ENCODE measurements at regions not wholly inside any gene's neighbourhood (a gene's known extent, or its start where the extent isn't known, plus 50 kb on each side); places are given as distances from the start of the nearest gene placed in this dataset.

DNA sequence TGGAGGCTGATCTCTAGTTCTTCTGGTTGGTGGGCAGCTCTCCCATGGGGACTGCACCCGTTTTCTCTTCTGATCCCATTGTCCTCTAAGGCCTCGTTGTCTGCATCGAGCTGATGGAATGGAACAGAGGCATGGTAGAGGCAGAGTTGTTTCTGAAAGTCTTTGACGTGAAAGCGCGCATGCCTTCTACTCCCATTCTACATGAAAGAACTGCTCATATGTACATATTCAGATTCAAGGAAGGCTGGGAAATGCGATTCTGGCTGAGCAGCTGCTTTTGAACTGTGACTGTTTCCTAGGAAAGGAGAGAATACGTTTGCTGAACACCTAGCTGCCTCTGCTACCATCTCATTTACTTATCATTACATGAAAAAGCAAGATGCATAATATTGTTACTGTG is 815.2 kb downstream of the QKI start:
- H3K27ac ChIP-seq: no peak overlapping the region
- DNase-seq (ENCODE audit: low spot score): no peak
- TF ChIP-seq, protein P1, sequence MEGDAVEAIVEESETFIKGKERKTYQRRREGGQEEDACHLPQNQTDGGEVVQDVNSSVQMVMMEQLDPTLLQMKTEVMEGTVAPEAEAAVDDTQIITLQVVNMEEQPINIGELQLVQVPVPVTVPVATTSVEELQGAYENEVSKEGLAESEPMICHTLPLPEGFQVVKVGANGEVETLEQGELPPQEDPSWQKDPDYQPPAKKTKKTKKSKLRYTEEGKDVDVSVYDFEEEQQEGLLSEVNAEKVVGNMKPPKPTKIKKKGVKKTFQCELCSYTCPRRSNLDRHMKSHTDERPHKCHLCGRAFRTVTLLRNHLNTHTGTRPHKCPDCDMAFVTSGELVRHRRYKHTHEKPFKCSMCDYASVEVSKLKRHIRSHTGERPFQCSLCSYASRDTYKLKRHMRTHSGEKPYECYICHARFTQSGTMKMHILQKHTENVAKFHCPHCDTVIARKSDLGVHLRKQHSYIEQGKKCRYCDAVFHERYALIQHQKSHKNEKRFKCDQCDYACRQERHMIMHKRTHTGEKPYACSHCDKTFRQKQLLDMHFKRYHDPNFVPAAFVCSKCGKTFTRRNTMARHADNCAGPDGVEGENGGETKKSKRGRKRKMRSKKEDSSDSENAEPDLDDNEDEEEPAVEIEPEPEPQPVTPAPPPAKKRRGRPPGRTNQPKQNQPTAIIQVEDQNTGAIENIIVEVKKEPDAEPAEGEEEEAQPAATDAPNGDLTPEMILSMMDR (IDR thresholded peaks at IDR 0.05): no peak

DNA sequence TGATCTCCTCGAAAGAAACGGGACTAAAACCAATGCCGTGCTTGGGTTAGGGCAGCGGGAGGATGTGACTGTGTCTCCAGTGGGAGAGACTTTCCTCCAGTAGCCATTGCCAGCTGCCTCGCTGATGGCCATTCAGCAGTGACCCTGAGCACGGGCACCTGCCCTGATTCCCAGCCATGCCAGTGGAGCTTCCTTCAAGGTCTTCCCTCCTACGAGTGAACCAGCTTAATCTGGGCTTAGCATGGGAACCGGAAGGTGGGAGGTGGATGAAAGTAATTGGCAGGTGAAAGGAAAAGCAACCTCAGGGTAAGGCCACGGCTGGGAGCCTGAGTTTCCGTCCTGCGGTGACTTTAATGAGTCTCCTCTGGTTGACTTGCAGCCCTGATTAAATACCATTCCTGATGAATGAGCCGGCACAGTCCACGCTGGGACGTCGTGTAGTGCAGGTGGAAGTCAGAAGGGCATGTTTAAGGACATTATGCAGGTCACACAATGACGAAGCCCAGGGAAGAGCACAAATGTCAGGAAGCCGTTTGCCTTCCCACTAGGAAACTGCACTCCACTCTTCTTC is 813.5 kb downstream of the QKI start:
- DNase-seq (ENCODE audit: low spot score): no peak

More for the DNA sequence above, 815.2 kb downstream of the QKI start:
- H3K4me3 ChIP-seq: no peak overlapping the region

DNA sequence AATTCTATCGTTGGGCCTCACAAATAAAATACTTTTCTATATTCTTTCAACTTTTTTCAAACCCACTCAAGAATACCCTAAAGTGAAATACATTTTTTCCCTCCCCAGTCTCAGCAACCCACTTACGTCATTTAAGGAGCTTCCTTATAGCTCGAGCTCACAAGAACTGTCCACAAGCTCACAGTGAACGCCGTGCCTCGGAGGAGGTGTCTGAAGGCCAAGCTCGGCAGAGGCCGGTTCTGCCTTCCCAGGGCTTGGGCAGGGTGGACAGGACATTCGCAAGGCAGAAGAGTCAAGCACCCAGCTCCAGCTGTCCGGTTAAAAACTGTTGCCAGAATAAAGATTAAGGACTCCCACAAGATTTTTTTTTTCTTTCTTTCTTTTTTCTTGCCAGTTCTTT is 802.3 kb downstream of the QKI start:
- Histone ChIP-seq H3K27ac (no peak overlapping the region), H3K4me3 (no peak overlapping the region)
- TF ChIP-seq, protein P1 (IDR thresholded peaks at IDR 0.05): no peak
- no peak for DNase-seq (ENCODE audit: low spot score)

More for the DNA sequence above, 813.5 kb downstream of the QKI start:
- Histone ChIP-seq H3K27ac (no peak overlapping the region), H3K4me3 (no peak overlapping the region)
- TF ChIP-seq, protein P1 (IDR thresholded peaks at IDR 0.05): no peak

DNA sequence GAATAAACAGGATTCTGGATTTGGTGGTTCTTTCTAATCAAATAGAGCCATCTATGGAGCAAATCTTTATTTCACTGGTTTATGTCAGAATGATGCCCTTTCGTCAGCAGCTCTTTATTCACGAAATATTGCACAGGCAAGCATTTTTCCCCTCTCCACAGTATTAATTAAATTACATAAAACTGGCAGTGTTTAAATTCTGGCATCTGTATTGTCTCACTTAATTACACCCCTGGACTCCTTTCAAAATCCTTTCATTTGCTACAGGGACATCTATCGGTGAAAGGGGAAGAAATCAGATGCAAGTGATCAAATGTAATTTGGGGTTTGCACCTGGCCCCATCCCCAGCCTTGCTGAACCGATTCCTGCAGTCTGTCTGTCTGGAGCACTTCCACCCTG is 801.9 kb downstream of the QKI start:
- no peak for DNase-seq (ENCODE audit: low spot score)
- TF ChIP-seq, protein P1 (IDR thresholded peaks at IDR 0.05): no peak
- H3K27ac ChIP-seq: no peak overlapping the region
- H3K4me3 ChIP-seq: no peak overlapping the region

DNA sequence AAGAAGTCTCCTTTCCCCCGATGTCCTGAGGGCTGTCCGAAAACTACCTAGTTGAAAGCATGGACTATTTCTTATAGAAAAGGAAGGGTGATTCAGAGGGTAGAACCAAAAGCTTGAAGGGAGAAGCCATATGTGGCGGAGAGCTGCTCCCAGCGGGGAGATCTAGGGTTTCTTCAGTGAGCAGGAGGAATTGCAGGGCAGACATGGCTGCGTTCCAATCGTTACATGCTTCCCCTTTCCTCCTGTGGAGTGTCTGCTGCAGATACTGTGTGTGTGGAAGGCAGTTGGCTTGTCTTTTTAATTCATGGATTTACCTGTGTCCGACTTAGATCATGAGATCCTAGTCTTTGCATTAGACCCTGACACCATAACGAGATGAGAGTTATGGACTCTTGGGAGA is 799.5 kb downstream of the QKI start:
- TF ChIP-seq, protein P1 (IDR thresholded peaks at IDR 0.05): no peak
- Histone ChIP-seq H3K27ac (no peak overlapping the region), H3K4me3 (no peak overlapping the region)
- no peak for DNase-seq (ENCODE audit: low spot score)

DNA sequence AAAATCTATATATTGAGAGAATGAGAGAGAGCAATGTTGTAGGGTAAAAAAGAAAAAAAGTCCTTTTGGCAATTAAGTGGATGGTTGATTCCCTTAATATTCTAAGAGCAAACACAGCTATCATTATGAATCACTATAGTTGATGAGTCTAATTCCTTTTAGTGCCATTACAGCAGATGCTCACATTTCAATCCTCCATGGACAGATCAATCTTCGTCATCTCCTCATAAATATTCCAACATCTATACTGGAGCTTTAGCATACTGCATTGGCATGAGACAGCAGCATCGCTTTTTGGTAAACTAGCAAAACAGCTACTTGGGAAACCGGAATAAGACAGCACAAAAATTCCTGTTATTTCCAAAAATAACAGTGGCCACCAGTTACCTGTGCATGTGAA is 796.7 kb downstream of the QKI start:
- H3K27ac ChIP-seq: no peak overlapping the region
- TF ChIP-seq, protein P1 (IDR thresholded peaks at IDR 0.05): no peak
- no peak overlapping the region for H3K4me3 ChIP-seq
- no peak for DNase-seq (ENCODE audit: low spot score)

DNA sequence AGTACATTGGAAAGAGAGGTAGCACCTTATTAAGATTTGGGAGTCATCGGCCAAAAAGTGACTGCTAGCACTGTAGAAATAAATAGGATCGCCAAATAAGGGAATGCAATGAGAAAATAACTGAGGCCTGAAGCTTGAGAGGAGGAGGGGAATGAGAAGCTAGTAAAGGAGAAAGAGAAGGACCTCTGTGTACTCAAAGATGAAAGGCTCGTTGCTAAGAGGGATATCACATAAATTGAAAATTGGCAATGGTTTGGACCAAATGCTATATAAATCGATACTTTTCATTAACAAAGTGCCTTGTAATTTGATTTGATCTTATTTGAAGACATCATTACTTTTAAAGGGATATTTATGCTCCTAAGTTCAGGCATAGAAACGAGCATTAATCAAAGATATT is 796.3 kb downstream of the QKI start:
- TF ChIP-seq, protein P1 (IDR thresholded peaks at IDR 0.05): no peak
- Histone ChIP-seq H3K4me3 (no peak overlapping the region), H3K27ac (no peak overlapping the region)
- no peak for DNase-seq (ENCODE audit: low spot score)
